ENCODE measurements at regions not wholly inside any gene's neighbourhood (a gene's known extent, or its start where the extent isn't known, plus 50 kb on each side); places are given as distances from the start of the nearest gene placed in this dataset.
"Not testable (repeated sequence)": the region's sequence is repeated elsewhere in the genome, so short reads cannot be mapped to it uniquely, and the experiment has no call there.

DNA sequence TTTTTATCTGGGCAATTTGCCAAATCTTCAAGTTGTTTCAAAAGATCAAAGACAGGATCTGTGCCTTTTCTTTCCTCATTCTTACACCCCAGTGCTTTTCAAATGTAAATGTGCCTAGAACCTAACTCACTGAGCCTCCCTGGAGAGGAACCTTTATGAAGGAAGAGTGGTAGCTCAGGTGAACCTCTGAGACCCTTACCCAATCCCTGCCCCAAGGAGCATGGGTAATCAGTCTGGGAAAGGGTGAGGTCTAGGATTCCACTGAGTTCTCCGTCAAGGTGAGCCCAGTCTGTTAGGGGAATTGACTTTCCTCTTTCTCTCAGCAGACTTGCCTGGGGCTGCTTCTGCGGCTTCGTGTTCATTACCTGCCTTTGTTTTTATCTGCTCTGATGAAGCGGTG, 88.1 kb upstream of the MAP4K4 start:
- H3K27ac ChIP-seq (ENCODE audit: low read length), result no peak overlapping the region
- no peak overlapping the region for H3K4me3 ChIP-seq (ENCODE audit: low read length)
- no peaks in the 10 kb centered on the region for H3K27me3 ChIP-seq (ENCODE audit: control insufficient read depth, insufficient read depth, low read length)
- DNase-seq (ENCODE audit: low read depth, low spot score), result peak; percentile 31
- no CpG with 5 or more reads among the region's 4 CpGs for WGBS (ENCODE audit: insufficient coverage, insufficient read length)
- peaks cover 4% of the 10 kb centered on the region; the same call in 1 of the 2 replicates for H3K4me1 ChIP-seq (ENCODE audit: control insufficient read depth, insufficient read depth, low read length)
- H3K36me3 ChIP-seq (ENCODE audit: control insufficient read depth, insufficient read depth, low read length), result no peaks in the 10 kb centered on the region
- no peaks in the 10 kb centered on the region for H3K9me3 ChIP-seq (ENCODE audit: control insufficient read depth, insufficient read depth, low read length)

DNA sequence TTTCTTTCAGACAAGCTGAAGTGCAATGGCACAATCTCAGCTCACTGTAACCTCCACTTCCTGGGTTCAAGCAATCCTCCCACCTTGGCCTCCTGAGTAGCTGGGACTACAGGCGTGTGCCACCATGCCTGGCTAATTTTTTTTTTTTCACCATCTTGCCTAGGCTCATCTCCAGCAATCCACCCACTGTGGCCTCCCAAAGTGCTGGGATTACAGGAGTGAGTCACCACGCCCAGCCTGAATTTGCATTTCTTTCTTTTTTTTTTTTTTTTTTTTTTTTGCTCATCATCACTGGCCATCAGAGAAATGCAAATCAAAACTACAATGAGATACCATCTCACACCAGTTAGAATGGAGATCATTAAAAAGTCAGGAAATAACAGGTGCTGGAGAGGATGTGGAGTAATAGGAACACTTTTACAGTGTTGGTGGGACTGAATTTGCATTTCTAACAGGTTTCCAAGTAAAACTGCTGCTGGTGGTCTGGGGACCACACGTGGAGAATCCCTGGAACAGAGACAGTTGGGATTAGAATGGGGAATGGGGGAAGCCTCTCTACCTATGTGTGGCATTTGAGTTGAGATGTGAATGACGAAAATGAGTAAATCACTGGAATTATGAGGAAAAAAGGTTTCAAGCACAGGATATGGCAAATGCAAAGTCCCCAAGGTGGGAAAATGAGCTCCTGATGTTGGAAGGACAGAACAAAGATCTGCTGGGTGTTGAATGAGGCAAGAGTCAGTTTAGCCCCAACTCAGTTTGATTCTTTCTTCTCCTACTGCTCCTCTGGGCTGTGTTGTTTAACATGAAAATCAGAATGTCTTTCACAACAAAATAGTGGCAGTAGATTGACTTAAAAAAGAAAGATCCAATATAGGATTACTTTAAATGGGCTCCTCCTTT, 88.8 kb upstream of the MAP4K4 start:
- no peak for DNase-seq (ENCODE audit: low read depth, low spot score)
- H3K36me3 ChIP-seq (ENCODE audit: control insufficient read depth, insufficient read depth, low read length), result no peaks in the 10 kb centered on the region

DNA sequence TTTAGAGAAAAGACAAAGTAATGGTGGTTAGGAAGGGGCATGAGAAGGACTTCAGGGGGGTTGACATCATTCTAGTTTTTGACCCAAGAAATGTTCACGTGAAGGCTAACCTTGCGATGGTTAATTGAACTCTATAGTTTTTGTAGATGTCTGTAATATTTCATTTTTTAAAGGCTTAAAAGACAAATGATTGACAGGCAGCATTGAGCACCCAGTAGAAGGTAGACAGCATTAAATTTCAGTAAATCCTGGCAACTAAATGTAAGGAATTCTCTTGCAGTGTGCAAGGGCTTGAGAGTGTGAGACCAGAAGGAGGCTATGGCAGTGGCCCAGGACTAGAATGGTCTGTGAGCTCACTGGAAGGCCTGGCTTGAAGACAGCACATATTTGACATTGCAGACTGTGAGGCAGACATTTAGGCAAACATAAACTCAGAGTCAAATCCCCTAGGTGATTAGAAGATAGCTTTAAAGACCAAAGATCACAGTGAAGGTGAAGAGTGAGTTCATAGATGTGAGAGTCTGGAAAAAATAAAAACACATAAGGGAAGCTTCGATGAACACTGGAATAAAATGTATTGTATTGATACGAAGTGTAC, 100.1 kb upstream of the MAP4K4 start:
- no peaks in the 10 kb centered on the region for H3K9me3 ChIP-seq (ENCODE audit: control insufficient read depth, insufficient read depth, low read length)
- no peak overlapping the region for H3K4me3 ChIP-seq (ENCODE audit: low read length)
- no peaks in the 10 kb centered on the region for H3K27me3 ChIP-seq (ENCODE audit: control insufficient read depth, insufficient read depth, low read length)
- H3K27ac ChIP-seq (ENCODE audit: low read length), result no peak overlapping the region
- DNase-seq (ENCODE audit: low read depth, low spot score), result no peak
- WGBS (ENCODE audit: insufficient coverage, insufficient read length), result no CpG with 5 or more reads among the region's 4 CpGs
- no peaks in the 10 kb centered on the region for H3K4me1 ChIP-seq (ENCODE audit: control insufficient read depth, insufficient read depth, low read length)
- no peaks in the 10 kb centered on the region for H3K36me3 ChIP-seq (ENCODE audit: control insufficient read depth, insufficient read depth, low read length)

More for the DNA sequence above, 88.8 kb upstream of the MAP4K4 start:
- Histone ChIP-seq H3K27ac (ENCODE audit: low read length) (peak overlapping the region; percentile 19), H3K9me3 (ENCODE audit: control insufficient read depth, insufficient read depth, low read length) (no peaks in the 10 kb centered on the region), H3K4me3 (ENCODE audit: low read length) (no peak overlapping the region), H3K4me1 (ENCODE audit: control insufficient read depth, insufficient read depth, low read length) (peaks cover 4% of the 10 kb centered on the region; the same call in 1 of the 2 replicates), H3K27me3 (ENCODE audit: control insufficient read depth, insufficient read depth, low read length) (no peaks in the 10 kb centered on the region)
- WGBS (ENCODE audit: insufficient coverage, insufficient read length), result no CpG with 5 or more reads among the region's 4 CpGs

DNA sequence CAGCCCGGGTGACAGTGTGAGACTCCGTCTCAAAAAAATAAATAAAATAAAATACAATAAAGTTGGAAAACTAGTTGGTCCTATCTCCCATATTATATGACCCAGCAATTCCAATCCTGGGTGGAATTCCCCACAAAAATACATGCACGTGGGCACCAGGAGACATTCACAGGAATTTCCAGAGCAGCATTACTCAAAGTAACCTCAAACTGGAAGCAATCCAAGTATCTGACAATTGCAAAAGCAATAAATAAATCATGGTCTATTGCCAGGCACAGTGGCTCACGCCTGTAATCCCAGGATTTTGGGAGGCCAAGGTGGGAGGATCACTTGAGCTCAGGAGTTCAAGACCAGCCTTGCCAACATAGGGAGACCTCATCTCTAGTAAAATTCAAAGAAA, 101.2 kb upstream of the MAP4K4 start:
- H3K4me3 ChIP-seq (ENCODE audit: low read length), result no peak overlapping the region
- H3K36me3 ChIP-seq (ENCODE audit: control insufficient read depth, insufficient read depth, low read length), result no peaks in the 10 kb centered on the region
- H3K4me1 ChIP-seq (ENCODE audit: control insufficient read depth, insufficient read depth, low read length), result no peaks in the 10 kb centered on the region
- WGBS (ENCODE audit: insufficient coverage, insufficient read length), result no CpG with 5 or more reads among the region's 4 CpGs
- no peak overlapping the region for H3K27ac ChIP-seq (ENCODE audit: low read length)
- no peaks in the 10 kb centered on the region for H3K27me3 ChIP-seq (ENCODE audit: control insufficient read depth, insufficient read depth, low read length)
- DNase-seq (ENCODE audit: low read depth, low spot score), result no peak
- H3K9me3 ChIP-seq (ENCODE audit: control insufficient read depth, insufficient read depth, low read length), result no peaks in the 10 kb centered on the region

DNA sequence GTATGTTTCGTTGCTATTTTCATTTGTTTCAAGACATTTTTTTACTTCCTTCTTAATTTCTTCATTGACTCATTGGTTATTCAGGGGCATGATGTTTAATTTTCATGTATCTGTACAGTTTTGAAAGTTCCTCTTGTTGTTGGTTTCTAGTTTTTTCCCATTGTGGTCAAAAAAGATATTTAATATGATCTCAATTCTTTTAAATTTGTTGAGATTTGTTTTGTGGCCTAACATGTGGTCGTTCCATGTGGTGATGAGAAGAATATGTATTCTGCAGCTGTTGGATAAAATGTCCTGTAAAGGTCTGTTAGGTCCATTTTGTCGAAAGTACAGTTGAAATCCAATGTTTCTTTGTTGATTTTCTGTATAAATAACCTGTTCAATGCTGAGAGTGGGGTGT, 110.3 kb upstream of the MAP4K4 start:
- Histone ChIP-seq H3K36me3 (ENCODE audit: control insufficient read depth, insufficient read depth, low read length) (no peaks in the 10 kb centered on the region), H3K4me3 (ENCODE audit: low read length) (no peak overlapping the region), H3K4me1 (ENCODE audit: control insufficient read depth, insufficient read depth, low read length) (no peaks in the 10 kb centered on the region), H3K9me3 (ENCODE audit: control insufficient read depth, insufficient read depth, low read length) (no peaks in the 10 kb centered on the region; the same call in 1 of the 2 replicates), H3K27me3 (ENCODE audit: control insufficient read depth, insufficient read depth, low read length) (no peaks in the 10 kb centered on the region), H3K27ac (ENCODE audit: low read length) (no peak overlapping the region)
- WGBS (ENCODE audit: insufficient coverage, insufficient read length), result no CpG with 5 or more reads among the region's 3 CpGs
- DNase-seq (ENCODE audit: low read depth, low spot score), result no peak

DNA sequence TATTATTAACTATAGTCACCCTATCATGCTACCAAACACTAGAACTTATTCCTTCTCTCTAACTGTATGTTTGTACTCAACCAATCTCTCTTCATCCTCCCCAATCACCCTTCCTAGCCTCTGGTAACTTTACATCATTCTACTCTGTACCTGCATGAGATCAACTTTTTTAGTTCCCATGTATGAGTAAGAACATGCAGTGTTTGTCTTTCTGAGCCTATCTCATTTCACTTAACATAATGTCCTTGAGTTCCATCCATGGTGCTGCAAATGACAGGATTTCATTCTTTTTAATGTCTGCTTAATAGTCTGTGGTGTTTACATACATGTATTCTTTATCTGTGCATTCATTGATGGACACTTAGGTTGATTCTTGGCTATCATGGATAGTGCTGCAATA, 108.9 kb upstream of the RFX8 start:
- no peaks in the 10 kb centered on the region for H3K27me3 ChIP-seq (ENCODE audit: control insufficient read depth, insufficient read depth, low read length)
- no peak for DNase-seq (ENCODE audit: low read depth, low spot score)
- H3K27ac ChIP-seq (ENCODE audit: low read length), result no peak overlapping the region
- no peaks in the 10 kb centered on the region for H3K36me3 ChIP-seq (ENCODE audit: control insufficient read depth, insufficient read depth, low read length)
- H3K4me1 ChIP-seq (ENCODE audit: control insufficient read depth, insufficient read depth, low read length), result no peaks in the 10 kb centered on the region
- H3K9me3 ChIP-seq (ENCODE audit: control insufficient read depth, insufficient read depth, low read length), result no peaks in the 10 kb centered on the region
- H3K4me3 ChIP-seq (ENCODE audit: low read length), result no peak overlapping the region

DNA sequence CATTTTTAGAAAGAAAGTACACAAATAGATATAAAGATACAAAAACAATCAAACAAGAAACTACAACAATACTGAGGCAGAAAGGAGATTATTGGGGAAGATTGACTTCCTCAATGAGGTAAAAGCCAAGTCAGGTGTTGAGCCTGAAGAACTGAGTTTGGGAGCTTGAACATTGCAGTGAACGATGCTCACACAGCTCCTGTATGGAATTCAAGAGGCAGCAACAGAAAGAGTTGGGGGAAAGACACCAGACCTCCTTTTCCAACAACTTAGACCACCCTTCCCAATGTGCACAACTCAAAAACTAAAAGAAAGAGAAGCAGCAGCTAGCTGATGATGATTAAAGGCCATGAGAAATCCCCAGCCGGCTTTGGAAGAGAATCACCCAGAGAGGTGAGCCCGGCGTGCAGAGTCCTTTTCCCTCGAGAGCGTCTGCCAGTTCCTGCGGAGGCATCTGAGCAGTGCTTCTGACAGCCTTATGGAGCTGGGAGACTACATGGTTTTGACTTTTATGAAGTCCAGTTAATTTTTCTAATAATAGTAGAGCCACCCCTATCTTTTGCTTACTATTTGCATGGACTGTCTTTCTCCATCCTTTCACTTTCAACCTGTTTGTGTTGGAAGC, 106.9 kb upstream of the RFX8 start:
- Histone ChIP-seq H3K4me1 (ENCODE audit: control insufficient read depth, insufficient read depth, low read length) (no peaks in the 10 kb centered on the region), H3K27ac (ENCODE audit: low read length) (no peak overlapping the region), H3K9me3 (ENCODE audit: control insufficient read depth, insufficient read depth, low read length) (no peaks in the 10 kb centered on the region), H3K36me3 (ENCODE audit: control insufficient read depth, insufficient read depth, low read length) (no peaks in the 10 kb centered on the region), H3K27me3 (ENCODE audit: control insufficient read depth, insufficient read depth, low read length) (no peaks in the 10 kb centered on the region), H3K4me3 (ENCODE audit: low read length) (no peak overlapping the region)
- no CpG with 5 or more reads among the region's 7 CpGs for WGBS (ENCODE audit: insufficient coverage, insufficient read length)
- DNase-seq (ENCODE audit: low read depth, low spot score), result no peak

DNA sequence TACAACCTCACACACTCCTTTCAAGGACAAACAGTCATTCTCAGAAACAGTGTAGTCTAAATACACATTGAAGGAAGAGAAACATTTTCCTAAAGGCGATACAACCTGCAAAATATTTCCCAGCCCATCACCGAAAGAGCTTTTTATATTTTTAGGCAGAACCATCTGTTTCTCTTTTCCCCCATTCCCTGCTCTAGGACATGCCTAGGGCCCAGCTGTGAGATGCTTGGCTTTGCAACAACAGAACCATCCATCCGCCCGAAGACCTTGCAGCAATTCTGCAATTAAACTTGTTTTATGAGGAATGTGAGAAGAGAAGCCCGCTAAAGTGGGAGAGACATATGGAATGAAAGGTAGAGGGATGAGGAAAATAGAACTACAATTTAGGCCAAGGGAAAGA, 105.6 kb upstream of the RFX8 start:
- no CpG with 5 or more reads among the region's 5 CpGs for WGBS (ENCODE audit: insufficient coverage, insufficient read length)
- H3K27me3 ChIP-seq (ENCODE audit: control insufficient read depth, insufficient read depth, low read length), result no peaks in the 10 kb centered on the region
- H3K9me3 ChIP-seq (ENCODE audit: control insufficient read depth, insufficient read depth, low read length), result no peaks in the 10 kb centered on the region
- H3K36me3 ChIP-seq (ENCODE audit: control insufficient read depth, insufficient read depth, low read length), result no peaks in the 10 kb centered on the region
- no peak for DNase-seq (ENCODE audit: low read depth, low spot score)
- no peak overlapping the region for H3K4me3 ChIP-seq (ENCODE audit: low read length)
- H3K27ac ChIP-seq (ENCODE audit: low read length), result no peak overlapping the region
- H3K4me1 ChIP-seq (ENCODE audit: control insufficient read depth, insufficient read depth, low read length), result no peaks in the 10 kb centered on the region

DNA sequence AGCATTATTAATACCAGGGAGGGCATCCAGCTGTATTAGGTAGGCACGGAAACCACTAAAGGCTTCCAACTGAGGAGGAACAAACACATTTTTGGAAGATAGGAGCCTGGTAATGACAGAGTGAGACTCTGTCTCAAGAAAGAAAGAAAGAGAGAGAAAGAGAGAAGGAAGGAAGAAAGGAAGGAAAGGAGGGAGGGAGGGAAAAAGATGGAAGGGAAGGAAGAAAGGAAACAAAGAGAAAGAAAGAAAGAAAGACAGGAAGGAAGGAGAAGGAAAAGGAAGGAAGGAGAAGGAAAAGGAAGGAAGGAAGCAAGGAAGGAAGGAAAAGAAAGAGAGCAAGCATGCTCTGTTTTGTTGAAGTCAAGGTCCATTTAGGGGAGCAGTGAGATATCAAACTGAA, 103.8 kb upstream of the RFX8 start:
- Histone ChIP-seq H3K9me3 (ENCODE audit: control insufficient read depth, insufficient read depth, low read length) (no peaks in the 10 kb centered on the region), H3K36me3 (ENCODE audit: control insufficient read depth, insufficient read depth, low read length) (no peaks in the 10 kb centered on the region), H3K4me1 (ENCODE audit: control insufficient read depth, insufficient read depth, low read length) (no peaks in the 10 kb centered on the region), H3K27me3 (ENCODE audit: control insufficient read depth, insufficient read depth, low read length) (no peaks in the 10 kb centered on the region), H3K4me3 (ENCODE audit: low read length) (no peak overlapping the region), H3K27ac (ENCODE audit: low read length) (no peak overlapping the region)
- WGBS (ENCODE audit: insufficient coverage, insufficient read length), result no CpG with 5 or more reads among the region's 1 CpG
- no peak for DNase-seq (ENCODE audit: low read depth, low spot score)

DNA sequence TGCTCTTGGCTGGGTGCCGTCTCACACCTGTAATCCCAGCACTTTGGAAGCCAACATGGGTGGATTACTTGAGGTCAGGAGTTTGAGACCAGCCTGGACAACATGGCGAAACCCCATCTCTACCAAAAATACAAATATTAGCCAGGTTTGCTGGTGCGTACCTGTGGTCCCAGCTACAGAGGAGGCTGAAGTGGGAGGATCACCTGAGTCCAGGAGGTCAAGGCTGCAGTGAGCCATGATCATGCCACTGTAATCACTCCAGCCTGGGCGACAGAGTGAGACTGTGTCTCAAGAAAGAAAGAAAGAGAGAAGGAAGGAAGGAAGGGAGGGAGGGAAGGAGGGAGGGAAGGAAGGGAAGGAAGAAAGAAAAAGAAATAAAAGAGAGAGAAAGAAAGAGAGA, 103.2 kb upstream of the RFX8 start:
- WGBS (ENCODE audit: insufficient coverage, insufficient read length), result no CpG with 5 or more reads among the region's 4 CpGs
- not testable (repeated sequence) for H3K27ac ChIP-seq (ENCODE audit: low read length); H3K9me3 ChIP-seq (ENCODE audit: control insufficient read depth, insufficient read depth, low read length); H3K27me3 ChIP-seq (ENCODE audit: control insufficient read depth, insufficient read depth, low read length); DNase-seq (ENCODE audit: low read depth, low spot score); H3K36me3 ChIP-seq (ENCODE audit: control insufficient read depth, insufficient read depth, low read length); H3K4me1 ChIP-seq (ENCODE audit: control insufficient read depth, insufficient read depth, low read length); H3K4me3 ChIP-seq (ENCODE audit: low read length)
